GM18526 (cell line): ENCODE measurements at regions not wholly inside any gene's neighbourhood (a gene's known extent, or its start where the extent isn't known, plus 50 kb on each side); places are given as distances from the start of the nearest gene placed in this dataset.

Experiments used
- POLR2A ChIP-seq: IDR thresholded peaks from 3 replicates; pipeline ENCODE4 v1.6.1; 2011; ENCODE audit not compliant: insufficient read length; ENCODE audit errors: extremely low read depth

- TF ChIP-seq POLR2A: no peak
Observed at GRCh38 chr20:42020316-42020715, 402.1 kb upstream of the CHD6 start.

GRCh38 chr20:42018979-42019378 lies 400.8 kb upstream of the CHD6 start:
- no peak for TF ChIP-seq POLR2A

GRCh38 chr20:42010090-42010489 lies 391.9 kb upstream of the CHD6 start:
- no peak for TF ChIP-seq POLR2A

- no peak for TF ChIP-seq POLR2A
Observed at GRCh38 chr20:42007251-42007650, 389.1 kb upstream of the CHD6 start.

GRCh38 chr20:42005211-42005610 lies 387.0 kb upstream of the CHD6 start:
- no peak for TF ChIP-seq POLR2A

- TF ChIP-seq POLR2A: no peak
Observed at GRCh38 chr20:42003380-42003779, 385.2 kb upstream of the CHD6 start.

- no peak for TF ChIP-seq POLR2A
Observed at GRCh38 chr20:41998539-41999341, 380.6 kb upstream of the CHD6 start.

GRCh38 chr20:41996951-41997350 lies 378.8 kb upstream of the CHD6 start:
- no peak for TF ChIP-seq POLR2A

GRCh38 chr20:41992481-41992880 lies 374.3 kb upstream of the CHD6 start:
- TF ChIP-seq POLR2A: no peak

- no peak for TF ChIP-seq POLR2A
Observed at GRCh38 chr20:41991412-41991811, 373.2 kb upstream of the CHD6 start.

- TF ChIP-seq POLR2A: no peak
Observed at GRCh38 chr20:41989935-41990635, 371.9 kb upstream of the CHD6 start.

GRCh38 chr20:41989039-41989679 lies 371.0 kb upstream of the CHD6 start:
- TF ChIP-seq POLR2A: no peak

GRCh38 chr20:41984031-41984430 lies 365.9 kb upstream of the CHD6 start:
- TF ChIP-seq POLR2A: no peak

- no peak for TF ChIP-seq POLR2A
Observed at GRCh38 chr20:41983159-41983558, 365.0 kb upstream of the CHD6 start.

- no peak for TF ChIP-seq POLR2A
Observed at GRCh38 chr20:41981746-41982145, 363.6 kb upstream of the CHD6 start.

- no peak for TF ChIP-seq POLR2A
Observed at GRCh38 chr20:41978875-41979274, 360.7 kb upstream of the CHD6 start.
